GM23338 (cell line): ENCODE measurements at regions not wholly inside any gene's neighbourhood (a gene's known extent, or its start where the extent isn't known, plus 50 kb on each side); places are given as distances from the start of the nearest gene placed in this dataset.

ENCODE experiments used
- ATAC-seq: fragments of 200-7000 bp; cut with Tn5 transposase; 3 replicates; pipeline ENCODE4 v1.9.1; 2020
- DNase-seq: peaks from one replicate; pipeline ENCODE4 v3.0.0-alpha.2; 2015; ENCODE audit warnings: low spot score
- H2AFZ ChIP-seq: fragments of 200-600 bp; sonication (generic); 2 replicates; pipeline ENCODE4 v1.8.0; 2016; ENCODE audit warnings: antibody characterized with exemption, mild to moderate bottlenecking, moderate library complexity
- H3F3A ChIP-seq: fragments of 200-600 bp; sonication (generic); replicated peaks from 2 replicates; pipeline ENCODE4 v1.8.0; 2017; ENCODE audit warnings: antibody characterized with exemption, mixed run types, low read depth
- H3K27ac ChIP-seq: fragments of 200-600 bp; sonication (generic); 2 replicates; pipeline ENCODE4 v1.6.1; 2016; ENCODE audit warnings: low read depth
- H3K27me3 ChIP-seq: fragments of 200-600 bp; sonication (generic); 2 replicates; pipeline ENCODE4 v1.8.0; 2016; ENCODE audit warnings: mild to moderate bottlenecking, mixed run types, moderate library complexity; ENCODE audit not compliant: insufficient read depth
- H3K36me3 ChIP-seq: fragments of 200-600 bp; sonication (generic); 2 replicates; pipeline ENCODE4 v1.8.0; 2016; ENCODE audit warnings: mild to moderate bottlenecking; ENCODE audit not compliant: insufficient read depth
- H3K4me1 ChIP-seq: fragments of 200-600 bp; sonication (generic); 2 replicates; pipeline ENCODE4 v1.8.0; 2016; ENCODE audit warnings: mild to moderate bottlenecking, moderate library complexity; ENCODE audit not compliant: insufficient read depth
- H3K4me2 ChIP-seq: fragments of 200-600 bp; sonication (generic); 2 replicates; pipeline ENCODE4 v1.7.1; 2017; ENCODE audit warnings: mixed run types
- H3K4me3 ChIP-seq: fragments of 200-600 bp; sonication (generic); 2 replicates; pipeline ENCODE4 v1.6.1; 2016; ENCODE audit warnings: mixed run types
- H3K79me2 ChIP-seq: fragments of 200-600 bp; sonication (generic); replicated peaks from 2 replicates; pipeline ENCODE4 v1.8.0; 2017; ENCODE audit warnings: mild to moderate bottlenecking; ENCODE audit not compliant: insufficient read depth
- H3K9me2 ChIP-seq: fragments of 200-600 bp; sonication (generic); 2 replicates; pipeline ENCODE4 v1.8.0; 2017; ENCODE audit not compliant: insufficient read depth
- H4K20me1 ChIP-seq: fragments of 200-600 bp; sonication (generic); replicated peaks from 2 replicates; pipeline ENCODE4 v1.8.0; 2017; ENCODE audit warnings: mild to moderate bottlenecking; ENCODE audit not compliant: insufficient read depth
- H3K27ac Mint-ChIP-seq: 2 replicates; pipeline ENCODE4 v1.8.0; 2020; ENCODE audit warnings: inconsistent platforms, mild to moderate bottlenecking, moderate library complexity, mixed read lengths
- H3K27me3 Mint-ChIP-seq: 3 replicates; pipeline ENCODE4 v1.8.0; 2022; ENCODE audit warnings: low read depth, mild to moderate bottlenecking, moderate library complexity, mixed read lengths, inconsistent platforms; ENCODE audit not compliant: insufficient read depth, poor library complexity
- H3K36me3 Mint-ChIP-seq: 3 replicates; pipeline ENCODE4 v1.8.0; 2021; ENCODE audit warnings: low read depth, mild to moderate bottlenecking, inconsistent platforms, moderate library complexity, mixed read lengths
- H3K4me1 Mint-ChIP-seq: 3 replicates; pipeline ENCODE4 v1.8.0; 2020; ENCODE audit warnings: mild to moderate bottlenecking, inconsistent platforms, mixed read lengths
- H3K4me3 Mint-ChIP-seq: 3 replicates; pipeline ENCODE4 v1.8.0; 2021; ENCODE audit warnings: moderate library complexity, mild to moderate bottlenecking, inconsistent platforms, mixed read lengths
- H3K9me3 Mint-ChIP-seq: 3 replicates; pipeline ENCODE4 v1.8.0; 2020; ENCODE audit warnings: moderate library complexity, mild to moderate bottlenecking, inconsistent platforms, mixed read lengths
- EZH2 ChIP-seq: fragments of 200-600 bp; sonication (generic); IDR thresholded peaks from one replicate; pipeline ENCODE4 v1.8.0; 2017; ENCODE audit warnings: antibody characterized with exemption, mild to moderate bottlenecking, low read depth; ENCODE audit not compliant: unreplicated experiment
- EZH2phosphoT487 ChIP-seq: fragments of 200-600 bp; sonication (generic); IDR thresholded peaks from one replicate; pipeline ENCODE4 v1.8.1; 2018; ENCODE audit warnings: antibody characterized with exemption; ENCODE audit not compliant: unreplicated experiment
- JUNB ChIP-seq: IDR thresholded peaks from one replicate; pipeline ENCODE4 v1.6.1; 2016; ENCODE audit warnings: antibody characterized with exemption; ENCODE audit not compliant: unreplicated experiment
- NANOG ChIP-seq: IDR thresholded peaks from 2 replicates; pipeline ENCODE4 v1.6.1; 2016; ENCODE audit warnings: antibody characterized with exemption, borderline replicate concordance
- POLR2AphosphoS5 ChIP-seq: IDR thresholded peaks from 2 replicates; pipeline ENCODE4 v1.6.1; 2016; ENCODE audit warnings: antibody characterized with exemption, low read depth
- STAT1 ChIP-seq: IDR thresholded peaks from one replicate; pipeline ENCODE4 v1.6.1; 2016; ENCODE audit warnings: antibody characterized with exemption; ENCODE audit not compliant: unreplicated experiment
- TF ChIP-seq, protein P1 (sequence below): fragments of 250-450 bp; sonication (Bioruptor Pico); IDR thresholded peaks from 2 replicates; pipeline ENCODE4 v1.5.0; 2020; ENCODE audit warnings: mild to moderate bottlenecking, moderate library complexity
- TF ChIP-seq, protein P2 (sequence below): IDR thresholded peaks from 2 replicates; pipeline ENCODE4 v1.6.1; 2016; ENCODE audit warnings: antibody characterized with exemption
- TF ChIP-seq, protein P3 (sequence below), 2 experiments: fragments of 200-600 bp in 1 of 2; sonication (generic) in 1 of 2; conservative IDR thresholded peaks; 2 replicates each; pipeline versions ENCODE4 v1.5.1 to v1.6.1; 2016 to 2017; ENCODE audit warnings: antibody characterized with exemption in 2 of 2, low read depth in 2 of 2, mild to moderate bottlenecking in 2 of 2, moderate library complexity in 1 of 2

- TF ChIP-seq, protein P1, sequence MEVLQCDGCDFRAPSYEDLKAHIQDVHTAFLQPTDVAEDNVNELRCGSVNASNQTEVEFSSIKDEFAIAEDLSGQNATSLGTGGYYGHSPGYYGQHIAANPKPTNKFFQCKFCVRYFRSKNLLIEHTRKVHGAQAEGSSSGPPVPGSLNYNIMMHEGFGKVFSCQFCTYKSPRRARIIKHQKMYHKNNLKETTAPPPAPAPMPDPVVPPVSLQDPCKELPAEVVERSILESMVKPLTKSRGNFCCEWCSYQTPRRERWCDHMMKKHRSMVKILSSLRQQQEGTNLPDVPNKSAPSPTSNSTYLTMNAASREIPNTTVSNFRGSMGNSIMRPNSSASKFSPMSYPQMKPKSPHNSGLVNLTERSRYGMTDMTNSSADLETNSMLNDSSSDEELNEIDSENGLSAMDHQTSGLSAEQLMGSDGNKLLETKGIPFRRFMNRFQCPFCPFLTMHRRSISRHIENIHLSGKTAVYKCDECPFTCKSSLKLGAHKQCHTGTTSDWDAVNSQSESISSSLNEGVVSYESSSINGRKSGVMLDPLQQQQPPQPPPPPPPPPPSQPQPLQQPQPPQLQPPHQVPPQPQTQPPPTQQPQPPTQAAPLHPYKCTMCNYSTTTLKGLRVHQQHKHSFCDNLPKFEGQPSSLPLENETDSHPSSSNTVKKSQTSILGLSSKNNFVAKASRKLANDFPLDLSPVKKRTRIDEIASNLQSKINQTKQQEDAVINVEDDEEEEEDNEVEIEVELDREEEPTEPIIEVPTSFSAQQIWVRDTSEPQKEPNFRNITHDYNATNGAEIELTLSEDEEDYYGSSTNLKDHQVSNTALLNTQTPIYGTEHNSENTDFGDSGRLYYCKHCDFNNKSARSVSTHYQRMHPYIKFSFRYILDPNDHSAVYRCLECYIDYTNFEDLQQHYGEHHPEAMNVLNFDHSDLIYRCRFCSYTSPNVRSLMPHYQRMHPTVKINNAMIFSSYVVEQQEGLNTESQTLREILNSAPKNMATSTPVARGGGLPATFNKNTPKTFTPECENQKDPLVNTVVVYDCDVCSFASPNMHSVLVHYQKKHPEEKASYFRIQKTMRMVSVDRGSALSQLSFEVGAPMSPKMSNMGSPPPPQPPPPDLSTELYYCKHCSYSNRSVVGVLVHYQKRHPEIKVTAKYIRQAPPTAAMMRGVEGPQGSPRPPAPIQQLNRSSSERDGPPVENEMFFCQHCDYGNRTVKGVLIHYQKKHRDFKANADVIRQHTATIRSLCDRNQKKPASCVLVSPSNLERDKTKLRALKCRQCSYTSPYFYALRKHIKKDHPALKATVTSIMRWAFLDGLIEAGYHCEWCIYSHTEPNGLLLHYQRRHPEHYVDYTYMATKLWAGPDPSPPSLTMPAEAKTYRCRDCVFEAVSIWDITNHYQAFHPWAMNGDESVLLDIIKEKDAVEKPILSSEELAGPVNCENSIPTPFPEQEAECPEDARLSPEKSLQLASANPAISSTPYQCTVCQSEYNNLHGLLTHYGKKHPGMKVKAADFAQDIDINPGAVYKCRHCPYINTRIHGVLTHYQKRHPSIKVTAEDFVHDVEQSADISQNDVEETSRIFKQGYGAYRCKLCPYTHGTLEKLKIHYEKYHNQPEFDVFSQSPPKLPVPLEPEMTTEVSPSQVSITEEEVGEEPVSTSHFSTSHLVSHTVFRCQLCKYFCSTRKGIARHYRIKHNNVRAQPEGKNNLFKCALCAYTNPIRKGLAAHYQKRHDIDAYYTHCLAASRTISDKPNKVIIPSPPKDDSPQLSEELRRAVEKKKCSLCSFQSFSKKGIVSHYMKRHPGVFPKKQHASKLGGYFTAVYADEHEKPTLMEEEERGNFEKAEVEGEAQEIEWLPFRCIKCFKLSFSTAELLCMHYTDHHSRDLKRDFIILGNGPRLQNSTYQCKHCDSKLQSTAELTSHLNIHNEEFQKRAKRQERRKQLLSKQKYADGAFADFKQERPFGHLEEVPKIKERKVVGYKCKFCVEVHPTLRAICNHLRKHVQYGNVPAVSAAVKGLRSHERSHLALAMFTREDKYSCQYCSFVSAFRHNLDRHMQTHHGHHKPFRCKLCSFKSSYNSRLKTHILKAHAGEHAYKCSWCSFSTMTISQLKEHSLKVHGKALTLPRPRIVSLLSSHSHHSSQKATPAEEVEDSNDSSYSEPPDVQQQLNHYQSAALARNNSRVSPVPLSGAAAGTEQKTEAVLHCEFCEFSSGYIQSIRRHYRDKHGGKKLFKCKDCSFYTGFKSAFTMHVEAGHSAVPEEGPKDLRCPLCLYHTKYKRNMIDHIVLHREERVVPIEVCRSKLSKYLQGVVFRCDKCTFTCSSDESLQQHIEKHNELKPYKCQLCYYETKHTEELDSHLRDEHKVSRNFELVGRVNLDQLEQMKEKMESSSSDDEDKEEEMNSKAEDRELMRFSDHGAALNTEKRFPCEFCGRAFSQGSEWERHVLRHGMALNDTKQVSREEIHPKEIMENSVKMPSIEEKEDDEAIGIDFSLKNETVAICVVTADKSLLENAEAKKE, result no peak
- no peak for TF ChIP-seq JUNB
- no peak for TF ChIP-seq STAT1
- TF ChIP-seq, protein P2, sequence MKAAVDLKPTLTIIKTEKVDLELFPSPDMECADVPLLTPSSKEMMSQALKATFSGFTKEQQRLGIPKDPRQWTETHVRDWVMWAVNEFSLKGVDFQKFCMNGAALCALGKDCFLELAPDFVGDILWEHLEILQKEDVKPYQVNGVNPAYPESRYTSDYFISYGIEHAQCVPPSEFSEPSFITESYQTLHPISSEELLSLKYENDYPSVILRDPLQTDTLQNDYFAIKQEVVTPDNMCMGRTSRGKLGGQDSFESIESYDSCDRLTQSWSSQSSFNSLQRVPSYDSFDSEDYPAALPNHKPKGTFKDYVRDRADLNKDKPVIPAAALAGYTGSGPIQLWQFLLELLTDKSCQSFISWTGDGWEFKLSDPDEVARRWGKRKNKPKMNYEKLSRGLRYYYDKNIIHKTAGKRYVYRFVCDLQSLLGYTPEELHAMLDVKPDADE, result no peak
- TF ChIP-seq POLR2AphosphoS5, result no peak
These were observed 63.4 kb downstream of the ASCL1 start (continued) for GRCh38 chr12:103020839-103021238.

- DNase-seq (no peak), ATAC-seq (no peak)
- Histone ChIP-seq H3K4me2 (no peak overlapping the region), H3K4me1 (no peaks in the 10 kb centered on the region), H3K27ac (no peak overlapping the region), H3K36me3 (no peaks in the 10 kb centered on the region), H3K9me2 (no peaks in the 10 kb centered on the region; the same call in 1 of the 2 replicates), H3K27me3 (no peaks in the 10 kb centered on the region), H3K4me3 (no peak overlapping the region), H4K20me1 (no peaks in the 10 kb centered on the region), H2AFZ (0 out of 2 replicates have a peak overlapping the region, but pooled peaks have one; percentile 76), H3F3A (no peaks in the 10 kb centered on the region), H3K79me2 (no peaks in the 10 kb centered on the region)
- Mint-ChIP-seq H3K4me3 (no peak overlapping the region), H3K4me1 (no peaks in the 10 kb centered on the region), H3K27ac (no peak overlapping the region), H3K27me3 (no peaks in the 10 kb centered on the region), H3K36me3 (no peaks in the 10 kb centered on the region), H3K9me3 (no peaks in the 10 kb centered on the region)
- TF ChIP-seq, protein P3, sequence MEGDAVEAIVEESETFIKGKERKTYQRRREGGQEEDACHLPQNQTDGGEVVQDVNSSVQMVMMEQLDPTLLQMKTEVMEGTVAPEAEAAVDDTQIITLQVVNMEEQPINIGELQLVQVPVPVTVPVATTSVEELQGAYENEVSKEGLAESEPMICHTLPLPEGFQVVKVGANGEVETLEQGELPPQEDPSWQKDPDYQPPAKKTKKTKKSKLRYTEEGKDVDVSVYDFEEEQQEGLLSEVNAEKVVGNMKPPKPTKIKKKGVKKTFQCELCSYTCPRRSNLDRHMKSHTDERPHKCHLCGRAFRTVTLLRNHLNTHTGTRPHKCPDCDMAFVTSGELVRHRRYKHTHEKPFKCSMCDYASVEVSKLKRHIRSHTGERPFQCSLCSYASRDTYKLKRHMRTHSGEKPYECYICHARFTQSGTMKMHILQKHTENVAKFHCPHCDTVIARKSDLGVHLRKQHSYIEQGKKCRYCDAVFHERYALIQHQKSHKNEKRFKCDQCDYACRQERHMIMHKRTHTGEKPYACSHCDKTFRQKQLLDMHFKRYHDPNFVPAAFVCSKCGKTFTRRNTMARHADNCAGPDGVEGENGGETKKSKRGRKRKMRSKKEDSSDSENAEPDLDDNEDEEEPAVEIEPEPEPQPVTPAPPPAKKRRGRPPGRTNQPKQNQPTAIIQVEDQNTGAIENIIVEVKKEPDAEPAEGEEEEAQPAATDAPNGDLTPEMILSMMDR (conservative IDR thresholded peaks at IDR 0.05; ENCODE audit: low read depth in 2 of 2), result no peak
- TF ChIP-seq POLR2AphosphoS5, result no peak
- no peak for TF ChIP-seq EZH2
- TF ChIP-seq STAT1, result no peak
- TF ChIP-seq, protein P2, result no peak
- TF ChIP-seq NANOG, result no peak
- no peak for TF ChIP-seq EZH2phosphoT487
These were observed 64.2 kb downstream of the ASCL1 start for GRCh38 chr12:103021538-103022218.
